ENCODE measurements at regions not wholly inside any gene's neighbourhood (a gene's known extent, or its start where the extent isn't known, plus 50 kb on each side); places are given as distances from the start of the nearest gene placed in this dataset.

DNA sequence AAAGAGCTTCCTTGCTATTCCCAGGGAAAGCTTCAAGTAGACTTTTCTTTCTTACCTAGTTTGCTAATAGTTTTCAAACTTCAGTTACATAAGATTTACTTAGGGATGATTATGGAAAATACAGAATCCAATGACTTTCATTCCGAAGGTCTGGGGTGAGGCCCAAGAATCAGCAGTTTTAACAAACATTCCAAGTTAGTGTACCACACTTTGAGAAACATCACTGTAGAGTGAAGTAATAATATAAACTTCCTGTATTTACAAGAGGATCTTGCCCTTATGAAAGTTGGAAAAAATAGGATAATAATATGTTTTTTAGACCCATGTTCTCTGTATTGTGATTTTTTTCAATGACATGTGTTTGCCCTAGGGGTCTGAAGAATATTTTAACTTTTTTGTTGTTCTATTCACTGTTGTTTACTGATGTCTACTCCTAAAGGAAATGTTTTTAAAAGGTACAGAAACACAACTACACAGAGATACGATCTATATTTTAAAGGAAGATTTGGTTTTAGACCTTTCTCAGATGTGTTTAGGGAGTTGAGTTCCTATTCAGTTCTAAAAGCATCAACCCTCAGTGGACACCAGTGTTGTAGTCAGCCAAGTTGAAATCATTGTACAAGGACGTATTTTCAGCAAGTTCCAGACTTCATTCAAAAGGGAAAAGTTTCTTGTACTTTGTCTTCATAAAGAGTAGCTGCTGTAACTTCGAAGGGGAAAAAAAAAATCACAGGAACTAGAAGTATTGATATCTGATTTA, 295.8 kb upstream of the SLC7A11 start:
- Histone ChIP-seq H3K4me1 (no peaks in the 10 kb centered on the region), H3K27me3 (no peaks in the 10 kb centered on the region), H3K9me3 (peaks cover 0 to 17% of the 10 kb centered on the region in 2 donors), H3K36me3 (no peaks in the 10 kb centered on the region), H3K27ac (no peak overlapping the region), H3K4me3 (no peak overlapping the region)
- TF ChIP-seq, protein P1, sequence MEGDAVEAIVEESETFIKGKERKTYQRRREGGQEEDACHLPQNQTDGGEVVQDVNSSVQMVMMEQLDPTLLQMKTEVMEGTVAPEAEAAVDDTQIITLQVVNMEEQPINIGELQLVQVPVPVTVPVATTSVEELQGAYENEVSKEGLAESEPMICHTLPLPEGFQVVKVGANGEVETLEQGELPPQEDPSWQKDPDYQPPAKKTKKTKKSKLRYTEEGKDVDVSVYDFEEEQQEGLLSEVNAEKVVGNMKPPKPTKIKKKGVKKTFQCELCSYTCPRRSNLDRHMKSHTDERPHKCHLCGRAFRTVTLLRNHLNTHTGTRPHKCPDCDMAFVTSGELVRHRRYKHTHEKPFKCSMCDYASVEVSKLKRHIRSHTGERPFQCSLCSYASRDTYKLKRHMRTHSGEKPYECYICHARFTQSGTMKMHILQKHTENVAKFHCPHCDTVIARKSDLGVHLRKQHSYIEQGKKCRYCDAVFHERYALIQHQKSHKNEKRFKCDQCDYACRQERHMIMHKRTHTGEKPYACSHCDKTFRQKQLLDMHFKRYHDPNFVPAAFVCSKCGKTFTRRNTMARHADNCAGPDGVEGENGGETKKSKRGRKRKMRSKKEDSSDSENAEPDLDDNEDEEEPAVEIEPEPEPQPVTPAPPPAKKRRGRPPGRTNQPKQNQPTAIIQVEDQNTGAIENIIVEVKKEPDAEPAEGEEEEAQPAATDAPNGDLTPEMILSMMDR (IDR thresholded peaks at IDR 0.05) = no peak
- TF ChIP-seq POLR2A (IDR thresholded peaks at IDR 0.05) (no peak), POLR2AphosphoS5 (IDR thresholded peaks at IDR 0.05) (no peak)
- intact Hi-C loops (cut with DNase I; ENCODE audit: low total_unique reads) = no loop called here
- no peak for DNase-seq (ENCODE audit: low spot score in 2 of 2)

- Histone ChIP-seq H3K27me3 (no peaks in the 10 kb centered on the region), H3K4me3 (no peak overlapping the region), H3K27ac (no peak overlapping the region), H3K4me1 (no peaks in the 10 kb centered on the region), H3K36me3 (no peaks in the 10 kb centered on the region), H3K9me3 (peaks cover 6 to 32% of the 10 kb centered on the region in 2 donors)
- no peak for DNase-seq (ENCODE audit: low spot score in 2 of 2)
- intact Hi-C loops (cut with DNase I; ENCODE audit: low total_unique reads) = no loop called here
- TF ChIP-seq POLR2A (IDR thresholded peaks at IDR 0.05) (no peak), POLR2AphosphoS5 (IDR thresholded peaks at IDR 0.05) (no peak)
- TF ChIP-seq, protein P1 (IDR thresholded peaks at IDR 0.05) = no peak
Observed at GRCh38 chr4:138535316-138535715, 293.2 kb upstream of the SLC7A11 start.

DNA sequence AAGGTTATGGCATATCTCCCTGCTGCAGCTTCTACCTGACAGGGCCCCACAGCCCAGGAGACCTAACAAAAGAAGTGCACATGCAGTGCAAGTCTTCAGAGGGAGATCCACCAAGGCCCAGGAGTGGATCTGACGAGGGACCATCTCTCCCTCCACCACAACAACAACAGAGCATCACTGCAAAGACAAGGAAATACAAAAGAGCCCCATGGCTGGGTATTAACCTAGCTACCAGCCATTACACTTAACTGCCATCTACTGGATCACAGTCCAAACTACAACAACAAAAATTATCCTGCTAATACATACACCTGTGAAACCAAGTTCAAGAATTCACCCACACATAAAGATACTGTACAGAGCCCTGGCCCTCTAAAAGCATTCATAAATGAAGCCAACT, 280.2 kb upstream of the SLC7A11 start:
- Histone ChIP-seq H3K4me3 (no peak overlapping the region), H3K36me3 (no peaks in the 10 kb centered on the region), H3K27me3 (no peaks in the 10 kb centered on the region), H3K4me1 (no peaks in the 10 kb centered on the region), H3K27ac (no peak overlapping the region), H3K9me3 (peaks cover 0 to 4% of the 10 kb centered on the region in 2 donors)
- no peak for DNase-seq (ENCODE audit: low spot score in 2 of 2)
- TF ChIP-seq, protein P1 (IDR thresholded peaks at IDR 0.05) = no peak
- TF ChIP-seq POLR2AphosphoS5 (IDR thresholded peaks at IDR 0.05) (no peak), POLR2A (IDR thresholded peaks at IDR 0.05) (no peak)
- intact Hi-C loops (cut with DNase I; ENCODE audit: low total_unique reads) = no loop called here

DNA sequence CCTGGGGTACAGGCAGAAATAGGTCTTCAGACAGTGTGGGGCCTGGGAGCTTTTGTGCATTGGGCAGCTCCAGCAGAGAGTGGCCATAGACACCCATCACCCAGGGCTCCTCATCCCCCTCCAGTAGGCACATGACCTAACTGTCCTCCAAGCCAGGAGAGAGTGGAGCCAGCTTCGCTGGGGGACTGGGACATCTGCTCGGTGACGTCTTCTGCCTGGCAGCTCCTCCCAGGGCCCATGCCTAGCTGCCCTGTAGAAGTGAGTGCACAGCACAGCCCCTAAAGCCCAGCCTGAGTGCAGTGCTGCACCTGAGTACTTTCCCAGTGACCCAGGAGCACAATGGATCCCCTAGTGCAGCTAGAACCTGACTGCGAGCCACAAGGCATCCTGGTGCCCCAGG, 279.7 kb upstream of the SLC7A11 start:
- intact Hi-C loops (cut with DNase I; ENCODE audit: low total_unique reads) = no loop called here
- no peaks in the 10 kb centered on the region for H3K27me3 ChIP-seq
- no peaks in the 10 kb centered on the region for H3K36me3 ChIP-seq
- no peak for DNase-seq (ENCODE audit: low spot score in 2 of 2)
- H3K27ac ChIP-seq = no peak overlapping the region
- H3K4me3 ChIP-seq = no peak overlapping the region
- peaks cover 0 to 4% of the 10 kb centered on the region in 2 donors for H3K9me3 ChIP-seq
- TF ChIP-seq POLR2AphosphoS5 (IDR thresholded peaks at IDR 0.05) (no peak), POLR2A (IDR thresholded peaks at IDR 0.05) (no peak)
- TF ChIP-seq, protein P1 (IDR thresholded peaks at IDR 0.05) = no peak
- no peaks in the 10 kb centered on the region for H3K4me1 ChIP-seq

DNA sequence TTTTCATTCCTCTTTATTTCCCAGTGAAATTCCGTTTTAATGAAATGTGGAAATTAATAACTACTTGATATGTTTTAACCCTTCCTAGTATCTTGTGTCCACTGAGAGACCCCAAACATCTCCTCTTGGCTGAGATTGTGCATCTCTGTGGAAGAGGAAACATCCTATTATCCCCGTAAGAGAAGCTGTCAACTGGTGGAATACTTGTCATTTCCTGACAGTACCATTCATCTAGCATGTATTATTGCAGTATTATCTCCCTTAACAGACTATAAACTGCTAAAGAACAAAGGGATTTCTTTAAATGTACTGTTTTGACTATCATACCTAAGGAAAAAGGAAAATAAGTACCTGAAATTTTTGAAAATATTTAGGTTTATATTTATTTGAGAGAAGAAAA, 277.3 kb upstream of the SLC7A11 start:
- Histone ChIP-seq H3K9me3 (no peaks in the 10 kb centered on the region), H3K27me3 (no peaks in the 10 kb centered on the region), H3K27ac (no peak overlapping the region), H3K4me1 (no peaks in the 10 kb centered on the region), H3K36me3 (no peaks in the 10 kb centered on the region), H3K4me3 (no peak overlapping the region)
- DNase-seq (ENCODE audit: low spot score in 2 of 2) = no peak
- intact Hi-C loops (cut with DNase I; ENCODE audit: low total_unique reads) = no loop called here
- TF ChIP-seq POLR2AphosphoS5 (IDR thresholded peaks at IDR 0.05) (no peak), POLR2A (IDR thresholded peaks at IDR 0.05) (no peak)
- TF ChIP-seq, protein P1 (IDR thresholded peaks at IDR 0.05) = no peak
